NCI-H1048 (cell line): ENCODE measurements at regions not wholly inside any gene's neighbourhood (a gene's known extent, or its start where the extent isn't known, plus 50 kb on each side); places are given as distances from the start of the nearest gene placed in this dataset.

Source experiments
- DNase-seq: peaks from one replicate; lab custom pipeline; 2025; lab: John Stamatoyannopoulos, UW

- no peak for DNase-seq
Observed at GRCh38 chr12:60863421-60863820, 1267.6 kb downstream of the SLC16A7 start.

GRCh38 chr12:60872219-60872618 is 1276.4 kb downstream of the SLC16A7 start:
- DNase-seq = no peak

DNA sequence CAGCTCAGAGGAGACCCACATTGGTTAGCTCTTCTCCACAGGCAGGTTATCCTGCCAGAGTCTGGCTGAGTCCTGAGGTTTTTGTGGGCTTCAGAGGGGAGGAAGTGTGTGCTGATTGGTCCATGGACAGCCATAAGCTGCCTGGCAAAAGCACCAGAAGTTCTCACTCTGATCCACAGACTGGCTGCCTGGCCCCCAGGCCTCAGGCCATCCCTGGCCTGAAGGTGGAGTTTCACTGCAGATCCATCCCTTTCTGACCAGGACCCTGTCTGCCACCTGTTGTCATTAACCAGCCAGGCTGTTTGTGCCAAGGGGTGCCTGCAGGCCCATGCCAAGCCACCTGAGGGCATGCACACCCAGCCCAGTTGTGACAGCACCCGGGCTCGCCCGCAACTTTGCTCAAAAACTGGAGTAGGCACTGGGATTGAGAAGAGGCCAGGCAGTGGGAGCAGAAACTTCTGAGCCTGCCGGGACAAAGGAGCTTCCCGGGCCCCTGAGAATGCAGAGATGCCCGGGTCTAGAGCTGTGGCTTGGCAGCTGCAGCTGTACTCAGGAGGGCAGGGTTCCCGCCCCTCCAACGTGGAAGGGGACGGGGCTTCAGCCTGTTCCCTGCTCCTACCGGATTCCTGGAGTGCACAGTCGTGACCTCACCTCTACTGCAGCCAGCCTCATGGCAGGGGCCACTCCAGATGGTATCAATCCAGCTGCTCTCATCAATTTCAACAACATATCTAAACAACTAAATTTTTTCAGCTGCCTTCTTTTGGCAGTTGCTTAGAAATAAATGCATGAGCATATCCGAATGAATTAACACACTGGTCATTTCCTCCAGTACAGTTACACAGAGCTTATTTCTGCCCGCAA is 1277.3 kb downstream of the SLC16A7 start:
- DNase-seq = no peak

- no peak for DNase-seq
Observed at GRCh38 chr12:60874091-60874490, 1278.3 kb downstream of the SLC16A7 start.

DNA sequence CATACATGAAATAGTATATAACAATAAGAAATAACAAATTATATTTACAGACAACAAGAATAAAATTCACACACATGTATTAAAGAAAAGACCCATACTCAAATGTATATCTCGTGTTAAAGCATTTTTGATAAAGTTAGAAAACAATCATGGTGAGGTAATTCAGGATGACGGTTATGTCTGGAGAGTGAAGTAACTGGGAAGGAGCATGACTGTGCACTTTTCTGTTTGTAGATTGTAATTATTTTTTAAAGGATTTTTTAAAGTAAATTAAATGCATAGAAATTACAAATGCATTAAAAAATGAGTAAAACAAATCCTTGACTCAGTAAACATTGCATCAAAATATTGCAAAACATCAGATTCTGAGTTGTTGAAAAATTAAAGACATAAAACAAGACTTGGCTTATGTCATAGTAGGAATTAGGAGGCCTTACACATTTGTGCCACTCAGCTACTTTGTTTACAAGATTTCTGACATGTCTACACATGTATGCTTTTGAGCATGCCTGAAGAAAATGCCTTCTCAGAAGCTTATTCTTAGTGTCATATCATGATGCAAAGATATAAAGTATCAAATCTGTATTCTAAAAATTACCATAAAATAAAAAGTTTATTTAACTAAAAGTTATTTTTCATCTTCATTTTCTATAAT is 1325.1 kb downstream of the SLC16A7 start:
- DNase-seq = no peak

DNA sequence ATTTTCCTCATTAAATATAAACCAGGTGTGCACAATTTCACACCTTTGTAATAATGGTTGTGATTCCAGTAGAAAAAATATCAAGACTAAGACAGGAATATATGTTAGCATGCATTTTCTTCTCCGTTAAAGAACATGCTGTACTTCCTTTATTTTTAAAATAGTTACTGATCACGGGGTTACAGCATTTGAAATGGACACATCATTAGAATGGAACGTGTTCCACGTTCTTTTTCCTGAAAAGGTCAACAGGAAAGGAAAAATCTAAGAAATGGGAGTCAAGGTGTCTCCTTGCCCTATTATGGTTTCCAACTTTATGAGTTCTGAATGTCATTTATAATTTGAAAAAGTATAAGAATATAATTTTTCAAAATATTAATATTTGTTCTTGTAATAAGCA is 1325.7 kb downstream of the SLC16A7 start:
- DNase-seq = no peak

GRCh38 chr12:60926256-60926655 is 1330.4 kb downstream of the SLC16A7 start:
- DNase-seq = no peak

DNA sequence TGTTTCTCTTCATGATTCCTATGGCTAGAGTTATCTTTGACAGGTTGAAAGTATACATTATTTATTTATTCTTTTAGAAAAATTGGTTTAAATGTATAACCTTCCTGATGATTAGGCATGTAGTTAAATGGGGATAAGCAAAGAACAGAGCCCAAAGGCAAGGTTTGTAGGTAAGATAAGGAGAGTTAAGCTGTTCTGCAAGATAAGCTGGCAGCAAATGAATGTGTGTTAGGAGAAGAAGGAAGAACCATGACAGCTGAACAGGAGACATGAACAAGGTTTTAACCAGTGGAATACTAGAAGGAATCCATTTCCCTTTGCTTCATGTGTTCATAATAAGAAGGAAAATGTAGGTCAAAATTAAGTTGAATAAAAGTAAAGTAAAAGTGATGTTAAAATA is 1330.1 kb upstream of the USP15 start:
- DNase-seq = no peak

- no peak for DNase-seq
Observed at GRCh38 chr12:60935981-60936761, 1324.0 kb upstream of the USP15 start.

GRCh38 chr12:60947533-60947932 is 1312.7 kb upstream of the USP15 start:
- no peak for DNase-seq

DNA sequence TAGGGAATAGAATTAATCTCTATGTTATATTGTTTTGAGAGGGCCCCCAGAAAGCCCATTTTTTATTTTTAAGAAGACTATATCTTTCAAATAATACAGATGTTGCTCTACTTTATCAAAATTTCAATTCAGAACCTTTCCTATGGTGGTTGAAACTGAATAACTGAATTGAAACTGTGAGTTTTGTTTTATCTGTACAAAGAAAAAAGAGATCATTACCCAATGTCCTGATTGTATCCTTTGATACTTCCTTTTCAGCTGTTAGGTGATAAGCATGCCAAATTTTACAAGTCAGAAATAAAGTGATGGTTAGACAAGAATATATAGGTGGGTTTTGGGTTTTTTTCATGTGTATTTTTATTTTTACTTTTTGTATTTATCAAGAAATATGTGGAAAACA is 1293.1 kb upstream of the USP15 start:
- DNase-seq = no peak

DNA sequence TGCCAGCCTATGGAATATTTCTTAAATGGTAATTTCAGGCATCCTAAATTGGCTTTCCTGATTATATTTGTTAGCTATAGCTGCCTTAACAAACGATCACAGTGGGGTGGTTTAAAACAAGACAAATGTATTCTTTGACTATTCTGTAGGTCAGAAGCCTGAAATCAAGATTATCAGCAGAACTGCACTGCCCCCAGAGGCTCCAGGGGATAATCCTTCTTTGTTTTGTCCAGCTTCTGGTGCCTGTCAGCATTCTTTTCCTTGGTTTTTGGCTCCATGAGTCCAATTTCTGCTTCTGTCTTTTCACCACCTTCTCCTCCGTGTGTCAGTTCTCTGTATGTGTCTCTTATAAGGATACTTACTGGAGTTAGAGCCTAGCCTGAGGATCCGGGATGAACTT is 1282.2 kb upstream of the USP15 start:
- DNase-seq = no peak

- no peak for DNase-seq
Observed at GRCh38 chr12:60980558-60980957, 1279.6 kb upstream of the USP15 start.

DNA sequence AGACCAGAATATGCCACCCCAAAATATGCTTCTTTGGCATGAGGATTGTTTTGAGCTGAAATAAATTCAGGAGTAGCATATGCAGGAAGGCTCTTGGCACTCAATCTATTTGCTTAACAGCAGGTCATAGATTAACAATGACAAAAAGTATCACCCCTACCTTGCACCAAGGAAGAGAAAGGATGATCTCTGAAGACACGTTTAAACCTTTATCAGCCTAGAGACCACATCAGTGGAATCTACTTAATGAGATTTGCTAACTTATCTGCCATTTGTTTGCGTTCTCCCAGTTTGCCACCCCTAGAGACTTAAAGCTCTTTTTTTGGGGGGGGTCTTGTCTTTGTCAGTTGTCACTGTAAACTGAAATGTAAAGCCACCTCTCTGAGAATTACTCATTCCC is 1278.7 kb upstream of the USP15 start:
- no peak for DNase-seq

- DNase-seq = no peak
Observed at GRCh38 chr12:60992087-60992486, 1268.1 kb upstream of the USP15 start.

- DNase-seq = no peak
Observed at GRCh38 chr12:60995256-60995825, 1264.9 kb upstream of the USP15 start.

GRCh38 chr12:60997869-60998378 is 1262.3 kb upstream of the USP15 start:
- no peak for DNase-seq

DNA sequence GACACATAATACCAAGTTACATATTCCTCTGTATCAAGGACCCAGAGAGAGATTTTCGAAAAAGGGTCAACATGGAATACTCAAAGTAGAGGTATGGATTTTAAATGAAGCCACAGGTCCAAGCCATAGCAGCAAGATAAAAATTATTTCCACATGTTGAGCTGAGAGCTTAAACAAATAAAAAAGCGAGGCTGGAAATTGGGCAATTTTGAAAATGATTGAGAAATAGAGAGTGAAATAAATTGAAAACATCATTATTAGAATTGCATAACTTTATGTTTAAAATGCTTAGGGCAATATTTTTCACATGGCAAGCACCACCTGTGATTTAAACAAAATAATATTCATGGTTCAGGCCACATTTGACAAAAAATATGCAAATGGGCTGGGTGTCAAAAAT is 1251.0 kb upstream of the USP15 start:
- DNase-seq = no peak

- DNase-seq = no peak
Observed at GRCh38 chr12:61011767-61012423, 1248.3 kb upstream of the USP15 start.

- DNase-seq = no peak
Observed at GRCh38 chr12:61018571-61018970, 1241.6 kb upstream of the USP15 start.

- no peak for DNase-seq
Observed at GRCh38 chr12:61023231-61023630, 1237.0 kb upstream of the USP15 start.

DNA sequence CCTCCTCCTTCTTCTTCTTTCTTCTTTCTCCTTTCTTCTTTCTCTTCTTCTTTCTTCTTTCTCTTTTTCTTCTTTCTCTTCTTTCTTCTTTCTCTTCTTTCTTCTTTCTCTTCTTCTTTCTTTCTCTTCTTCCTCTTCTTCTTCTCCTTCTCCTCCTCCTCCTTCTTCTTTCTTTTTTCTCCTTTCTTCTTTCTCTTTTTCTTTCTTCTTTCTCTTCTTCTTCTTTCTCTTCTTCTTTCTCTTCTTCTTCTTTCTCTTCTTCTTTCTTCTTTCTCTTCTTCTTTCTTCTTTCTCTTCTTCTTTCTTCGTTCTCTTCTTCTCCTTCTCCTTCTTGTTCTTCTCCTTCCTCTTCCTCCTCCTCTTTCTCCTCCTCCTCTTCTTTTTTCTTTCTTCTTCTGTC is 1230.7 kb upstream of the USP15 start:
- DNase-seq = no peak
